COLO829 (cell line): ENCODE measurements at regions not wholly inside any gene's neighbourhood (a gene's known extent, or its start where the extent isn't known, plus 50 kb on each side); places are given as distances from the start of the nearest gene placed in this dataset.
"Not testable (repeated sequence)": the region's sequence is repeated elsewhere in the genome, so short reads cannot be mapped to it uniquely, and the experiment has no call there.

ENCODE experiments used
- DNase-seq: peaks from one replicate; pipeline ENCODE4 v3.0.0; 2012; ENCODE audit warnings: low spot score

- no peak for DNase-seq
Observed at GRCh38 chr18:30625961-30626360, 416.6 kb downstream of the DSC3 start.

DNA sequence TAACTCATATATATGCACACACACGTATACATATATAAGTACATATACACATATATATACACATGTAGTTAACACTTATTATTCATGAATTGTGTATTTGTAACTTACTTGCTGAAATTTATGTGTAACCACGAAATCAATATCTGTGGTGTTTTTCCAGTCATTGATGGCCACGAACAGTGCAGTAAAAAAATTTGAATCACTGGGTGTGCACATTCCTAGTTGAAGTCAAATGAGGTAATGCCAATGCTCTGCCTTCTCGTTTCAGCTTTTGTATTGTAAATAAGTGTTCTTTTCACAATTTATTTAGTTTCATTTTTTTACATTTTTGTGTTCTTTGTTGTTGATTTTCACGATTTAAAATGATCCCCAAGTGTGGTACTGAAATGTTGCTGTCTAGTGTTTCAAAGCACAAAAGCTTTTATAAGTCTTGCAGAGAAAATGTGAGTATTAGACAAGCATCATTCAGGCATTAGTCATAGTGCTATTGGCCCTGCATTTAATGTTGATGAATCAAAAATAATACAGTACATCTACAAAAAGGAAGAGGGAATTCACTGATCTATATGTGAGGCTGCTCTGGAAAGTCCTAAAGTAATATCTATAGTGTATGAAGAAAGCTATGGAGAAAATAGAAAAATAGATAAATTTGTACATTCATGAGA, 419.0 kb downstream of the DSC3 start:
- no peak for DNase-seq

DNA sequence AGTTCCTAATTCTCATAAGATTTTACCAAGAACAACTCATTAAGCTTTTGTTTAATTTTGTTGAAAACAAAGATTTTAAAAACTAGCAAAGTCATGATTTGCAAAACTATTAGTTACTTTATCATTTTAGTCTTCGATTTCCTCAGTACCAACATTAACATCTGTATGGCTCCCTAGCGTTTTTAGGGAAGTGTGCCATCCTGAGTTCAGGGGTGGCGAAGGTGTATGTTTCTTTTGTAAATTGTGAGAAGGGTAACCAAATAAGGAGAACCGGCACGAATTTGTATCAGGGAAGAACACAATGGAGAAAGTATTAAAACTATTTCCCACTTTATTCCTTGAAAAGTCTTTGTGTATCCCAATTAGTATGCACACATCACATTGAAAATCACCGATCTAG, 419.9 kb downstream of the DSC3 start:
- no peak for DNase-seq

DNA sequence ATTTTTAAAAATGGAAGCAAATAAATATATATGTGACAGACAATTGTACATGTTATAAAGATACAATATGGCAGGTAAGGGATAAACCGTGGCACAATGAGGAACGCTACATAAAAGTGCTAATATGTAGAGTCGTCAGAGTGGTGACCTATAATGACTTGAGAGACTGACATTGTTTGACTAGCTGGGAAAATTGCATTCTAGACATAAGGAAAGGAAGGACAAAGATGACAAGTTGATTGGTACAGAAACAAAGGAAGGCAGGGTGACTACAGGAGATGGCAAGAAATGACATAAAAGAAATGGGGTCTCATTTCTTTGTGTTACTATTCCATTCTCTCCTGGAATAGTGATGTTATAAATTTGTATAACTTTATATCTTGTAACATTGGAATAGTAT, 420.4 kb downstream of the DSC3 start:
- DNase-seq = no peak

DNA sequence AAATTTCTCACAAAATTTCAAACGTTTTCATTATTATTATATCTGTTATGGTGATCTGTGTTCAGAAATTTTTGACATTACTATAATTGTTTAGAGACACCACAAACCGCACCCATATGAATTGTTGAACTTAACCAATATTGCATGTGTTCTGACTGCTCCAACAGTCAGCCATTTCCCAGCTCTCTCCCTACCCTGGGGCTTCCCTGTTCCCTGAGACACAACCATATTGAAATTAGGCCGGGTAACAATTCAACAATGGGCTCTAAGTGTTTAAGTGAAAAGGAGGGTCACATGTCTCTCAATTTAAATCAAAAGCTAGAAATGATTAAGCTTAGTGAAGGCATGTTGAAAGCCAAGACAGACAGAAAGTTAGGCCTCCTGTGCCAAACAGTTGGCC, 424.0 kb downstream of the DSC3 start:
- DNase-seq = no peak

DNA sequence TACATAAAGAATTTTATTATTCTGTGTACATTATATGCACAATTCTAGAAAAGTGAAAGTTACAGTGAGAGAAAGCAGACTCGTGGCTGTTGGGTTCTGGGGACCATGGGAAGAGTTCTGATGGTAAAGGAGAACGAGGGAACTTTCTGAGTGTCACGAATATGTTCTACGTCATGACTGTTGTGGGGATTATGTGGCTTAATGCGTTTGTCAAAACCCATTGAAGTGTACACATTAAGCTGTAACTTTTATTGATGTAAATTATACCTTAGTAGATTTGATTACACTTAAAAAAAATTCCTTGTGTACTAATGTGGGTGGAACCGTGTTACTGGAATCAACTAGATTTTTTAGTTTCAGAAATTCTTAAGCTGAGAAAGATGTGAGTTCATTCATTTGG, 426.1 kb downstream of the DSC3 start:
- no peak for DNase-seq

- no peak for DNase-seq
Observed at GRCh38 chr18:30613467-30613801, 429.1 kb downstream of the DSC3 start.

GRCh38 chr18:30601541-30601940, 441.0 kb downstream of the DSC3 start:
- DNase-seq = no peak

- DNase-seq = no peak
Observed at GRCh38 chr18:30597202-30597601, 445.3 kb downstream of the DSC3 start.

DNA sequence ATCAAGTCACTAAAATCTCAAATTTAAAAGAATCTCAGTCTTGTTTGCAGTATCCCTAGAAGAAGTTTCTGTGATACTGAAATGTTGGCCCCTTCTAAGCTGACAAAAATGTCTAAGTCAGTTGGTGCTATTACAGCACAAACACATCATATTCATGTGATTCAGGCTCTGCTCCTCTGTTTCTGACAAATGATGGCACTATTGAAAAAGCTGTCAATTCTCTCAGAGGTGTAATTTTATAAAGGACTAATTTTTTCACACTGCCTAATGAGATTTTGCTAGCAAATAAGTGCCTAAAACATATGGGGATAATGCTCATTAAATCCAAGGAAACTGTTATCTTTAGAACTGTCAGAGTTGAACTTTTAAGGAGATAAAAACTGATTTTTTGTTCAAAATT, 445.9 kb downstream of the DSC3 start:
- DNase-seq = no peak

- DNase-seq = no peak
Observed at GRCh38 chr18:30595942-30596341, 446.6 kb downstream of the DSC3 start.

GRCh38 chr18:30594911-30595310, 447.6 kb downstream of the DSC3 start:
- not testable (repeated sequence) for DNase-seq

DNA sequence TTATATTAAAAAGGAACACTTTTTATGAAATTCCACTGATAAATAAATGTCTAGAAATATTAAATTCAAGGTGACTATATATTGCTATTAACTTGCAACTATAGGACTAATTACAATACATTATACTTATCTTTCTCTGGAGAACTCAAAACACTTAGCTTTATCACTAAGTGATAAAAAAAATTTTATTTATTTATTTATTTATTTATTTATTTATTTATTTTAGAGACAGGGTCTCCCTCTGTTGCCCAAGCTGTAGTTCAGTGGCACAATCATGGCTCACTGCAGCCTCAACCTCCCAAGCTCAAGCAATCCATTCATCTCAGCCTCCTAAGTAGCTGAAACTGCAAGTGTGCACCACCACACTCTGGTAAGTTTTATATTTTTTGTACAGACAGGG, 451.1 kb downstream of the DSC3 start:
- DNase-seq = no peak

GRCh38 chr18:30588673-30589164, 453.8 kb downstream of the DSC3 start:
- DNase-seq = no peak

DNA sequence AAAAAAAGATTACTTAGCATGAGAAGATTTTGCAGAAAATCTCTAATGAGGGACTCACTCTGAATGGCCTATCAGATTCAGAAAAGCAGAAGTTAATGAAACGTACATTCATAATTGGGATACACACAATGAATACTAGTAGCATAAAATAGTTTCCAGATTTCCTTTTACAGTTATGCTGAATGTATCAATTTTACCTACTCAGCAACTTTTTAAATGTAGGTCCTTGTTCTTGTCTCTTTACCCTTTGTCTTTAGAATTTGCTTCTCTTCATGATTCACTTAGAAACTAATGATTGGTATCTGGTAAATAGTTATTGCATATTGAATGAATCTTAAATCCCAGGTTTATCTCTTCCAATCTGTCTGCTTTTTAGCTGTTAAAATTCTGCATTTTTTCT, 458.8 kb downstream of the DSC3 start:
- no peak for DNase-seq

DNA sequence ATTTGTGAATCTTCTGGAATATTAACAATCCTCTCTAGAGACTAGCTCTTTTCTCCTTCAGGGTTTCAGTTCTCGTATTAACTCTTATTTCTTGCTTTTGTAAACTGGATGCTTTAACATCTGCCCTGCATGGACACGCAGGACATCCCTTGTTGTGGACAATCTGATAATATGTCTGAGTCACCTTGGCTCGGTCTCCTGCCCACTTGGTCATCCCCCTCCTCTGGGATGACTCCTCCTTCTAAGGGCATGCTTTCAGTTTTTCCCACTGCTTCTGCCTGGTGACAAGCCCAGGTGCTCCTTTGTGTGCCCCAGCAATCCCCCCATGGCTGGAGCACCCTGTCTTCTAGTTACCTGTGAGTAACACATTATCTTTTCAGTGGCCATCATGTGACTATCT, 460.5 kb downstream of the DSC3 start:
- no peak for DNase-seq

DNA sequence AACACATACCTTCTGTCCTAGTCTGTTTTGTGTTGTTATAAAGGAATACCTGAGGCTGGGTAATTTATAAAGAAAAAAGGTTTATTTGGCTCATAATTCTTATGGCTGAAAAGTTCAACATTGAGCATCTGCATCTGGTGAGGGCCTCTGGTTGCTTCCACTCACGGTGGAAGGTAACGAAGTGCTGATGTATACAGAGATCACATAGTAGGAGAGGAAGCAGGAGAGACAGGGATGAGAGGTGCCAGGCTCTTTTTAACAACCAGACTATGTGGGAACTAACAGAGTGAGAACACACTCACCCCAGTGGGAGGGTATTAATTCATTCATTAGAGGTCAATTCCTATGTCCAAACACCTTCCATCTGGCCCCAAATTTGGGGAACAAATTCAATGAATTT, 463.8 kb downstream of the DSC3 start:
- no peak for DNase-seq

DNA sequence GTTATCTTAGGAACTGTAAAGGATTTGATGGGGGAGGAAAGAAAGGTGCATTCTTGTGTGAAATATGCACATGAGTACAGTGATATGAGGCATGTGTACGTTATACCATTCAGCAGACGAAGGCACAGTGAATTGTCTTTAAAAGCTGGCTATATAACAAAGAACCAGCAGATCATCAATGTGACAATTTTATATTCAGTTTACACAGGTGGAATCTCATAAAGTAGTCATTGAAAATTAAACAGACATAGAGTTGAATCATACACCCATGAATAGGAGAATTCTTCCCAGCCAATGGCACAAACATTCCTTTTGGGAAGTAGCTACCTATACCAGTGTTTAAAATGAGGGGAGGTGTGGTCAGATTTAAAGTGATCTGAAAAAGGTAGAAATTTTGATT, 470.3 kb downstream of the DSC3 start:
- no peak for DNase-seq

DNA sequence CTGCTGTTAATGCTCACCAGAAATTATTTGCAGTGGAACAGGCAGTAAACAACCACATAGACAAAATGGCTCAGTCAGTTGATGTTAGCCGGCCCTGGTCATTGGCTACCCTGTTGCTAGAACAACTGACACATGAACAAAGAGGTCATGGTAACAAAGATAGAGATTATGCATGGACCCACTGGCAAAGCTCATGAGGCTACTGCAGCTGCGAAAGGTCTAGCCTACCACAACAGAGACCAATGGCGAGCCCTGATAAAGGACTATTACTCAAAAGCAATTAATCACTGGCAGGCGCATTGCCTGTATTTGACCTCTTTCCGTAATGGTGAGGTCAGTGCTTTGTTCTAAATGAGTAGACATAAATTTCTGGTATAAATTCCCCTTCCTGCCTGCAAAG, 474.2 kb downstream of the DSC3 start:
- no peak for DNase-seq

DNA sequence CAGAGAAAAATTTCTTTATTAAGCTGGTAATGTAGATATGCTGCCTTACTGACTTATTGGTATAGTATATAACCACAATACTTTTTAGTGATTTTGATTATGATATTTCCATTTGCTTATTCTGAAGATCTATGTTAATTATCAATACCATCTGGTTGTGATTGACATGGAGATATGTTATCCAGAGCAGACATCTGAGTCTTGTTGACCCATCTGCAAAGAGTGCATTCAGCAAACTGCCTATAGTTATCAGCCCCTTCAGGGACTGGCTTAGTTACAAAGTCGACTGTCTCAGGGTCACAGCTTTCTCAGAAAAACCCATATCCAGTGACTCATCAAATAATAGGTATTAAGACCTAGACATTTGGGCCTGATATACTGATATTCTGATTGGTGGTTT, 475.7 kb downstream of the DSC3 start:
- DNase-seq = no peak

DNA sequence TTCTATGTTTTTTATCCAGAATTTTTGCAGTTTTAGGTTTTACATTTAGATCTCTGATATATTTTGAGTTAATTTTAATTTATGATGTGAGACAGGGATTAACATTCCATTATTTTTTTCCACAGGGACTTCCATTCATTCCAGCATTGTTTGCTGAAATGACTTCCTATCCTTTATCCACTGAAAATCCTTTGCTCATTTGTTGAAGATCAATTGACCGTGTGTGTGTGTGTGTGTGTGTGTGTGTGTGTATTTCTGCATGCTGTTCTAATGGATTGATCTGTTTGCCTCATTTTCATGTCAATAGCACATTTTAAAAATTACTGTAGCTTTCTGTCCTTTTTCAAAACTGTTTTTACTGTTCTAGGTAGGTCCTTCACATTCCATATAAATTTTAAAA, 480.3 kb downstream of the DSC3 start:
- DNase-seq = no peak

DNA sequence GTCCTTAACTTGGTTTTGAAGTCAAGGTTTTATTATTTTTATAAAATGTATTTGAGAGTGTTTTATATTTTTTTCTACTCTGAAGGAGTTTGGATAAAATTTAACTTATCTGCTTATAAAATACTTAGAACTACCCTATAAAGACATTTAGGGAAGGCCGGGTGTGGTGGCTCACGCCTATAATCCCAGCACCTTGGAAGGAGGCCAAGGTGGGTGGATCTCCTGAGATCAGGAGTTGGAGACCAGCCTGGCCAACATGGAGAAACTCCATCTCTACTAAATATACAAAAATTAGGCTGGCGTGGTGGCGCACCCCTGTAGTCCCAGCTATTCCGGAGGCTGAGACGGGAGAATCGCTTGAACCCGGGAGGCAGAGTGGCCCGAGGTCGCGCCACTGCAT, 486.4 kb downstream of the DSC3 start:
- DNase-seq = no peak

DNA sequence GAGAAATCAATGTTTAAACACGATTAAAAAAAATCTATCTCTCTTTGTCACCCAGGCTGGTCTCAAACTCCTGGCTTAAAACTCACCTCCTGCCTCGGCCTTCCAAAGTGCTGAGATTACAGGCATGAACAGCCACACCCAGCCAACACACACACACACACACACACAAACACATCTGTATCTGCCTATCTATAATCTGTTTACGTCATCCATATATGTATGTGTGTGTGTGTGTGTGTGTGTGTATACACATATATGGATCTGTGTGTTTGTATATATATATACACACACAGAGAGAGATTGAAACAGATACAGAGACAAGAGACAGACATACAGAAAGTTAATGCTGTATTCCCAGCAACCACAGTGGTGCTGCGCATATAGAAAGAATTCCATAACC, 497.1 kb downstream of the DSC3 start:
- no peak for DNase-seq

DNA sequence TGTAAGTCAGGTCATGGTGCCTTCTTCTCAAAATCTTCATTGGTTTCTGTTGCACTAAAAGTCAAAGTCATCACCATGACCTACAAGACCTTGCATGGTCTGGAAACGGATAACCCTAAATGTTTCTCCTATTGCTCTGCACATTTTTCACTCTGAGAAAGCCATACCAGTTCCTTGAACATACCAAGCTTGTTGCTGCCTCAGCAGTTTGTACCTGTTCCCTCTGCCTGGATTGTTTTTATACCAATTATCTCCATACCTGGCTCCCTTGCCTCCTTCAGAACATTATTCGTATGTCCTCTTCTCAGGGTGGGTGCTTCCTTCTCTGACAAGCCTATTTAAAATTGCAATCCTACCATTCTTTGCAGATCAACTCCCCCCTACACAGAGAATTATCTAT, 498.4 kb downstream of the DSC3 start:
- no peak for DNase-seq

DNA sequence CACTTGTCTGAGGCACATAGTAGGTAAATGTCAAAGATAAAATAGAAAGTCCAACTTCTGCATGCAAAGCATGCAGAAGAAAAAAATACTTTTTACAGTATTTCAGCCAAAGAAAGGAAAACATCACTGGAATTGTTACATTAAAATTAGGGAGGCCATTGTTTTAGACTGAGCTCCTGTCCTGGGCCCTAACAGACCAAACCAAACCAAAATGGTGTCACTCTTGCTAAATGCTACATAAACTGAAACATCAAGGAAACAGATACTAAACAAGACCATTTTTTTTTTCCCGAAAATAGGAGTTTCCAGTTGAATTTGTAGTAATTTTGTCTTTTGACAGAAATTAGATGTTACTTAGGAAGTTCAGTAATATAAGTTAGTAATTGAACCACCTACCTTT, 508.8 kb downstream of the DSC3 start:
- no peak for DNase-seq
